22Rv1 (cell line): ENCODE measurements at regions not wholly inside any gene's neighbourhood (a gene's known extent, or its start where the extent isn't known, plus 50 kb on each side); places are given as distances from the start of the nearest gene placed in this dataset.

Experiments used
- CTCF ChIP-seq: fragments of 450-650 bp; IDR thresholded peaks from 2 replicates; pipeline ENCODE4 v1.5.1; 2017; ENCODE audit warnings: mild to moderate bottlenecking
- ZFX ChIP-seq: fragments of 450-650 bp; IDR thresholded peaks from 2 replicates; pipeline ENCODE4 v1.6.1; 2017; ENCODE audit warnings: antibody characterized with exemption, borderline replicate concordance

- TF ChIP-seq CTCF (no peak), ZFX (no peak)
Observed at GRCh38 chr14:53295372-53295771, 142.2 kb upstream of the DDHD1 start.
